HCT116 (cell line): ENCODE measurements at regions not wholly inside any gene's neighbourhood (a gene's known extent, or its start where the extent isn't known, plus 50 kb on each side); places are given as distances from the start of the nearest gene placed in this dataset.

Experiments
- ATAC-seq: fragments of 200-7000 bp; cut with Tn5 transposase; 2 replicates; pipeline ENCODE4 v1.9.1; 2020; ENCODE audit warnings: mild to moderate bottlenecking, moderate library complexity
- BruUV-seq: library from RNA; stranded (reverse); fragments of 400-500 nt; replicated peaks from 2 replicates; lab custom pipeline; 2021; lab: Mats Ljungman, UMichigan
- CTCF ChIA-PET: fragments of 300-600 bp; sonication (Branson Sonifier 250); formaldehyde crosslinking; loops from one replicate; lab custom pipeline; 2021; ENCODE audit warnings: antibody characterized with exemption; lab: Charles Lee
- POLR2A ChIA-PET: fragments of 300-600, 350-600 bp; sonication (Branson Sonifier 250); formaldehyde crosslinking; loops from one replicate; lab custom pipeline; 2021; ENCODE audit warnings: antibody characterized with exemption; lab: Charles Lee
- RAD21 ChIA-PET, 2 experiments: fragments of 300-600 bp; sonication (Branson Sonifier 250); formaldehyde crosslinking; loops; one replicate each; lab custom pipeline; 2023; ENCODE audit warnings: low total read pairs in 2 of 2; ENCODE audit not compliant: uncharacterized antibody in 2 of 2, unreplicated experiment in 2 of 2, low non-redundant PET in 1 of 2; lab: Charles Lee
- DNase-seq: peaks from one replicate; pipeline ENCODE4 v3.0.0-alpha.2; 2010; ENCODE audit warnings: low read depth, low spot score
- H2AFZ ChIP-seq: fragments of 200-600 bp; shearing (Covaris generic), sonication (generic); 2 replicates; pipeline ENCODE4 v1.6.1; 2017; ENCODE audit warnings: low read depth, mixed run types, mixed read lengths, antibody characterized with exemption, low read length; ENCODE audit not compliant: poor library complexity, severe bottlenecking
- H3K27ac ChIP-seq: 2 replicates; pipeline ENCODE4 v1.5.1; 2012; ENCODE audit warnings: low read depth, low read length
- H3K27me3 ChIP-seq: fragments of 200-600 bp; sonication (generic); 2 replicates; pipeline ENCODE4 v1.6.1; 2016; ENCODE audit warnings: mixed run types, low read length, mixed read lengths; ENCODE audit not compliant: insufficient read depth
- H3K36me3 ChIP-seq, 2 experiments: fragments of 200-500 bp in 1 of 2; fragments of 200-600 bp in 1 of 2; sonication (Bioruptor generic) in 1 of 2; sonication (generic) in 1 of 2; 2 replicates each; pipeline versions ENCODE4 v1.5.1 to v1.6.1; 2014 to 2016; ENCODE audit warnings: low read length in 2 of 2, inconsistent platforms in 1 of 2, mixed read lengths in 1 of 2, mixed run types in 1 of 2; ENCODE audit not compliant: insufficient read depth in 2 of 2, control insufficient read depth in 1 of 2
- H3K4me1 ChIP-seq, 2 experiments: fragments of 200-600 bp in 1 of 2; sonication (generic) in 1 of 2; 2 replicates each; pipeline versions ENCODE4 v1.5.1 to v1.6.1; 2012 to 2017; ENCODE audit warnings: low read length in 2 of 2, inconsistent platforms in 1 of 2, mild to moderate bottlenecking in 1 of 2, mixed read lengths in 1 of 2, mixed run types in 1 of 2, moderate library complexity in 1 of 2; ENCODE audit not compliant: insufficient read depth in 2 of 2, control insufficient read depth in 1 of 2
- H3K4me2 ChIP-seq: fragments of 200-600 bp; sonication (generic); 2 replicates; pipeline ENCODE4 v1.6.1; 2017; ENCODE audit warnings: mixed run types, low read length, mixed read lengths
- H3K4me3 ChIP-seq, 2 experiments: fragments of 200-600 bp in 1 of 2; sonication (generic) in 1 of 2; replicated peaks in 1 of 2; 2 replicates each; pipeline ENCODE4 v1.5.1; 2011 to 2016; ENCODE audit warnings: low read length in 2 of 2, control low read depth in 1 of 2, low read depth in 1 of 2, mild to moderate bottlenecking in 1 of 2, mixed read lengths in 1 of 2, mixed run types in 1 of 2
- H3K79me2 ChIP-seq: fragments of 200-600 bp; sonication (generic); 2 replicates; pipeline ENCODE4 v1.6.1; 2017; ENCODE audit warnings: mild to moderate bottlenecking, mixed run types, low read length, moderate library complexity, mixed read lengths; ENCODE audit not compliant: insufficient read depth
- H3K9ac ChIP-seq: fragments of 200-600 bp; sonication (generic); 2 replicates; pipeline ENCODE4 v1.6.1; 2016; ENCODE audit warnings: low read length, mixed read lengths
- H3K9me2 ChIP-seq: fragments of 200-600 bp; sonication (generic), shearing (Covaris generic); 2 replicates; pipeline ENCODE4 v1.6.1; 2017; ENCODE audit warnings: mixed run types, mild to moderate bottlenecking, moderate library complexity; ENCODE audit not compliant: insufficient read depth
- H3K9me3 ChIP-seq, 2 experiments: fragments of 200-500 bp in 1 of 2; fragments of 200-600 bp in 1 of 2; sonication (Bioruptor generic) in 1 of 2; sonication (generic) in 1 of 2; 2 replicates each; pipeline ENCODE4 v1.6.1; 2014 to 2017; ENCODE audit warnings: low read length in 2 of 2, mixed read lengths in 2 of 2, inconsistent platforms in 1 of 2, low read depth in 1 of 2, mild to moderate bottlenecking in 1 of 2, mixed run types in 1 of 2, moderate library complexity in 1 of 2; ENCODE audit not compliant: control insufficient read depth in 1 of 2, insufficient read depth in 1 of 2
- H4K20me1 ChIP-seq: fragments of 200-600 bp; sonication (generic), shearing (Covaris generic); 2 replicates; pipeline ENCODE4 v1.6.1; 2017; ENCODE audit warnings: mixed run types, mild to moderate bottlenecking, moderate library complexity; ENCODE audit not compliant: insufficient read depth
- ATF3 ChIP-seq: IDR thresholded peaks from 2 replicates; pipeline ENCODE4 v1.6.1; 2012
- CTCF ChIP-seq, 3 experiments: fragments of 200-600 bp in 1 of 3; sonication (generic) in 1 of 3; IDR thresholded peaks in 2 of 3; conservative IDR thresholded peaks in 1 of 3; 2 replicates each; pipeline ENCODE4 v1.5.1; 2012 to 2017; ENCODE audit warnings: low read depth in 2 of 3, low read length in 2 of 3, antibody characterized with exemption in 1 of 3, borderline replicate concordance in 1 of 3, control low read depth in 1 of 3, mild to moderate bottlenecking in 1 of 3, mixed read lengths in 1 of 3, mixed run types in 1 of 3, moderate library complexity in 1 of 3; ENCODE audit not compliant: insufficient read depth in 1 of 3
- EZH2 ChIP-seq: fragments of 200-600 bp; sonication (generic); IDR thresholded peaks from 2 replicates; pipeline ENCODE4 v1.6.1; 2017; ENCODE audit warnings: antibody characterized with exemption, mixed run types
- EZH2phosphoT487 ChIP-seq: fragments of 200-600 bp; IDR thresholded peaks from 2 replicates; pipeline ENCODE4 v1.6.1; 2018; ENCODE audit warnings: antibody characterized with exemption, borderline replicate concordance
- MAX ChIP-seq: IDR thresholded peaks from 2 replicates; pipeline ENCODE4 v1.6.1; 2012
- POLR2A ChIP-seq: IDR thresholded peaks from 2 replicates; pipeline ENCODE4 v1.7.0; 2011; ENCODE audit warnings: borderline replicate concordance; ENCODE audit not compliant: insufficient read depth, insufficient read length; ENCODE audit errors: extremely low read depth
- POLR2AphosphoS5 ChIP-seq: IDR thresholded peaks from 2 replicates; pipeline ENCODE4 v1.6.1; 2011; ENCODE audit warnings: mild to moderate bottlenecking, low read depth, low read length, moderate library complexity
- REST ChIP-seq: IDR thresholded peaks from 2 replicates; pipeline ENCODE4 v1.6.1; 2012; ENCODE audit warnings: low read depth
- SP1 ChIP-seq: IDR thresholded peaks from 2 replicates; pipeline ENCODE4 v1.6.1; 2012; ENCODE audit warnings: low read depth
- SRF ChIP-seq: IDR thresholded peaks from 2 replicates; pipeline ENCODE4 v1.6.1; 2012; ENCODE audit warnings: low read depth
- TCF7L2 ChIP-seq: IDR thresholded peaks from 2 replicates; pipeline ENCODE4 v1.7.0; 2011; ENCODE audit warnings: borderline replicate concordance, inconsistent platforms; ENCODE audit not compliant: insufficient read depth, insufficient read length; ENCODE audit errors: extremely low read depth
- ZBTB33 ChIP-seq: IDR thresholded peaks from 2 replicates; pipeline ENCODE4 v1.6.1; 2011; ENCODE audit warnings: mild to moderate bottlenecking, low read length, moderate library complexity; ENCODE audit not compliant: insufficient replicate concordance; ENCODE audit errors: extremely low read depth
- ZFX ChIP-seq: fragments of 450-650 bp; IDR thresholded peaks from 2 replicates; pipeline ENCODE4 v1.6.1; 2017
- intact Hi-C: fragments of 100-400 bp; cut with micrococcal nuclease; formaldehyde crosslinking; loops from 2 replicates; pipeline ENCODE4 v1.10.0; 2022

- H2AFZ ChIP-seq: no peak overlapping the region
- no peaks in the 10 kb centered on the region for H3K27me3 ChIP-seq
- no peaks in the 10 kb centered on the region for H4K20me1 ChIP-seq
- BruUV-seq: no TSS peak
- H3K36me3 ChIP-seq: no peaks in the 10 kb centered on the region
- H3K9me3 ChIP-seq: no peaks in the 10 kb centered on the region
- H3K9ac ChIP-seq: no peak overlapping the region
- no peaks in the 10 kb centered on the region for H3K9me2 ChIP-seq
- no peak for TF ChIP-seq ZBTB33
- TF ChIP-seq POLR2AphosphoS5: no peak
- no peak for TF ChIP-seq ZFX
- TF ChIP-seq SRF: no peak
- no peak for TF ChIP-seq ATF3
- no peak for TF ChIP-seq CTCF (IDR thresholded peaks at IDR 0.05 in 2 of 3, conservative IDR thresholded peaks at IDR 0.05 in 1 of 3; ENCODE audit: borderline replicate concordance in 1 of 3, insufficient read depth in 1 of 3, low read depth in 2 of 3, low read length in 2 of 3)
- TF ChIP-seq MAX: no peak
- TF ChIP-seq EZH2phosphoT487: no peak
- TF ChIP-seq TCF7L2: no peak
- TF ChIP-seq POLR2A: no peak
- no peak for TF ChIP-seq EZH2
- no peak for TF ChIP-seq REST
- no peak for TF ChIP-seq SP1
- no peak overlapping the region for H3K4me3 ChIP-seq
- ATAC-seq (peak; percentile 57; the same call in 1 of the 2 replicates), DNase-seq (no peak)
- RAD21 ChIA-PET: no interaction called here
- POLR2A ChIA-PET: no interaction called here
- peak overlapping the region; percentile 36; the same call in 1 of the 2 replicates for H3K4me2 ChIP-seq
- H3K4me1 ChIP-seq: peaks cover 5 to 12% of the 10 kb centered on the region in 2 experiments; a peak in 3 of 4 replicates
- CTCF ChIA-PET: no interaction called here
- no peaks in the 10 kb centered on the region for H3K79me2 ChIP-seq
- H3K27ac ChIP-seq: no peak overlapping the region
- intact Hi-C loops: no loop called here
These were observed 151.8 kb upstream of the RAB4A start for GRCh38 chr1:229119161-229119560.
